ENCODE measurements at regions not wholly inside any gene's neighbourhood (a gene's known extent, or its start where the extent isn't known, plus 50 kb on each side); places are given as distances from the start of the nearest gene placed in this dataset.

DNA sequence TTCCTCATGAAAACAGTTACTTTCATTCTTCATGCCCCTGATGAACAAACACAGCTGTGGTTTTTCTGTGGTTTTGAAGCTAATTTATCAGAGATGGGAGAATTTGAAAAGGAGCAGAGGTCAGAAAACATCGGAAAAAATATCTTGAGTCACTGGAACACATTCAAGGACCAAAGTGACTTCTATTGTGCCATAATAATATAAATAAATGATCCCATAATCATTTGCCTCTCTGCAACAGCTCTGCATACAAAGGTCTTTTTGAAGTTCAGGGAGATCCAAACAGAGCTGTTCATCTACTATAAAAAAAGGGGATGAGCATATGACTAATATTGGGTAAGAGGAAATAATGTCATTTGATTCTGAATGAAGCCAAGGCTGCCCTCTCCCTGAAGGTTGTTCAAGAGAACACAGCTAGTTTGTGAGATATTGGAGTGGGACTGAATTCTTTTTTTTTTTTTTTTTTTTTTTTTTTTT lies 201.3 kb upstream of the GALNT5 start:
- DNase-seq (ENCODE audit: low spot score), result no peak

DNA sequence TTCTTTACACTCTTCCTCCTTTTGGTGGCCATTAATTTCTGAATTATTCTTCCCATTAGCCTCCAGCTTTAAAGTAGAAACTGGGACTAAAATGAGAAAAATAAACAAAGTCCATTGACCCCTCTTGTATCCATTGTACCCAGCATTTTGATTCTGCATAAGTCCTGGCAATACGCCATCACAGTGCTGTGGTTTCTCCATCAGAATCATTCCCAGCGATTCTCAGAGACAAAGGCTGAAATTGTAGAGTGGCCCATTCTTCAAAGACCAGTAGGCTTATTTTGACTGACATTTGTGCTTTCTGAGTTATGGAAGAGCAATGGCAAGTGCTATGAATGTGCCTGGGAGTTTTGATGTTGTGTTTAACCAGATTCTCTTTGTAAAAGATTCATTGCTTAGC lies 199.3 kb upstream of the GALNT5 start:
- DNase-seq (ENCODE audit: low spot score), result no peak

DNA sequence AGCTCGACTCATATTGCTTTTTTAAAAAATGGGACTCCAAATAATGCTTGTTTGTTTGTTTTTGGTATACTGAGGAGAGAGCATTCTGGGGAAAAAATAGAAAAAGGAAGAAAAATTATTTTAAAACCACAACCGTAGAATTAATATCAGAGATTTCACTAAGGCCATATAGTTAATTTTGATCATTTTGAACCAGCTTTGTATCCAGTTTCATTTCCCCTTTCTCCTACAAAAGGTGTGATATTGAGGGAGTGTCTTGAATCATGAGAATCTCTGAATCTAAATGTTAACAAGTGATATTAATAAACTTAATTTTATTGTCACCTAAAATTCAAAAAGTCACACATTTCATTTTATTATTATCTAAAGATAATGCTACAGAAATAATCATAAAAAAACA lies 198.5 kb upstream of the GALNT5 start:
- DNase-seq (ENCODE audit: low spot score), result no peak

DNA sequence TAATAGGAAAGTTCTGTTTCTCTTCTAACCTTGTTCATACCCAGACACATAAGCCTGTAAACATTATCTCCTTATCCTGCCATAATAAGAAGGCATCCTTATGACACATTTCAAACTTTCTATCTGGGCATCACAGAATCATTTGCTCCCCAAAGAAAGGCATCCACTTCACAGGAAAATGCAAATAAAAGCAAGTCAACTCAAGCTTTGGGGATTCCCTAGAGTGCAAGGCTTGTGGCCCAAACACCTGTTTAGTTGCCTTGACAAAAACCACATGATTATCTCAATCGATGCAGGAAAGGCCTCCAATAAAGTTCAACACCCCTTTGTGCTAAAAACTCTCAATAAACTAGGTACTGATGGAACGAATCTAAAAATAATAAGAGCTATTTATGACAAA lies 195.7 kb upstream of the GALNT5 start:
- DNase-seq (ENCODE audit: low spot score), result no peak

DNA sequence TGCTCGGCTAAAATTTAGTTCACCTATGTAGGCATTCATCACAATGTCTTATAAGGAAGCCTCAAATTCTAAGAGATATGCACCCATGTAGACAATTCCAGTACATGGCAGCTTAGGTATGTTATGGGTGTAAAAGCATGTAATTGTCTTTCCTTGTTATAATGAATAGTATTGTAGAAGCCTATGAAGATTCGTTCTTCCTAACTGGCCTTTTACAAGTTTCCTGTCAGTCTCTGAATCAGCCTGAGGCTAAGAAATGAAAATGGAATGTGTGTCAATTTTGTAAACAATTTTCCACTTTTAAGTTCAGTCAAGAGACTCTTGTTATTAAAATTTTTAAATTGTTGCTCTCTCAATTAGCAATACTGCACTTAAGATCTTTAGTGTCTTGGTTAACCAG lies 189.9 kb upstream of the GALNT5 start:
- no peak for DNase-seq (ENCODE audit: low spot score)

DNA sequence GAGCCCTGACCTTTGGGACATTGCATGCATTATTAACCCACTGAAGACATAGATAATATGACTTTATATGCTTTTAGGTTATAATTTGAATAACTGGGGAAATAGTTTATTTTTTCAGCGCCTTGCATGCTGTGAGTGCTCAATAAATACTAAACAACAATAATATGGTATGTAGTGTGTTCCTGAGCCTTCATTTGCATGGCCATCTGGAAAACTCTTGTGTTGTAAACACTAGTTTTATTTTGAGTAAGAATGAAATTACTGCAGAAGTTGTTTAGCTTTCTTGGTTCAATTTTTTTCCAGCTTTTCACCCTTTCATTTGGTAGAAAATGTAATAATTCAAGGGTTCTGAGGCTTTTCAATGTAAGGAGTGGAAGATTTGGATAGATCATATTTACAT lies 189.3 kb upstream of the GALNT5 start:
- DNase-seq (ENCODE audit: low spot score), result no peak

DNA sequence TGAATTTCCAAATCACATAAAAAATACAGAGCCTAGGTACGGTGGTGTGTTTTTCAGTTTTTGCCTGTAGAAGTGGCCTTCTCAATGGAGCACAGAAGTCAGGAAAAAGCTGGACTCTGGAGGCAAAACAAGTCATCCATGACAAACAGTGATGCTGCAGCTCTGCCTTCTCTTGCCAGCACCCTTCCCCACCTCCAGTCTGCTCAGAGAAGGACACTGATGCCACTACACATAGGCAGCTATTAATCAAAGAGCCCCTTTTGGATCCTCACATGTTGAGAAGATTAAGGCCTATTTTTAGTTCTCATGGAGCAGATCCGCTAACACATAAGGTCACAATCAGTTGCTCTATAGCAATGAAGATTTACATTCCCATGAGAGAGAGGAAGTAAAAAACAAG lies 181.6 kb upstream of the GALNT5 start:
- DNase-seq (ENCODE audit: low spot score), result no peak

DNA sequence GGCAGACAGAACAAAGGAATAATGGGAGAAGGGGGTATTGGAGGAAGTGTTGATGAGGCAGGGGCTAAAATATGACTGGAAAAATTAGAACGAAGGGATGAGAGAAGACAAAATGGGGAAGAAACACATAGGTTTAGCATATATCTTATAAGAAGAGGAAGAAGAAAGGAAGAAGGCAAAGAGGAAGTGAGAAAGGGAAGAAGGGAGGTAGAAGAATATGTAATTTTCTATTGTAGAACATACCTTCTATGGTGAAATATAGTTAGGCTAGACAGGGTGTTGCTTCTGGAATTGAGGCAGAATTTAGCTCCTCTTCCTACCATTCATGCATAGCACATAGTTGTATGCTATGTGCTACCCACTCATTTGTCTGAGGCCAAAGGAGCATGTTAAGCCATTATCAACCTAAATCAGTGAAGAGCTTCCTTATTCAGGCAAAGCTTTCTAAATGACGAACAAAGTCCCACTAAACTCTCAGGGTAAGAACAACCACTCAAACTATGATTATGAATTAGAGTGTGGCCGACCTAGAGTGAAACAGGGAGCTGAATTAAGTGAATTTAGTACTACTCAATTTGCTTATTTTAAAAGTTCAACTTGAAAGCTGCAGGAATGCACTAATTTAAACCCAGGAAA lies 180.9 kb upstream of the GALNT5 start:
- DNase-seq (ENCODE audit: low spot score), result no peak

DNA sequence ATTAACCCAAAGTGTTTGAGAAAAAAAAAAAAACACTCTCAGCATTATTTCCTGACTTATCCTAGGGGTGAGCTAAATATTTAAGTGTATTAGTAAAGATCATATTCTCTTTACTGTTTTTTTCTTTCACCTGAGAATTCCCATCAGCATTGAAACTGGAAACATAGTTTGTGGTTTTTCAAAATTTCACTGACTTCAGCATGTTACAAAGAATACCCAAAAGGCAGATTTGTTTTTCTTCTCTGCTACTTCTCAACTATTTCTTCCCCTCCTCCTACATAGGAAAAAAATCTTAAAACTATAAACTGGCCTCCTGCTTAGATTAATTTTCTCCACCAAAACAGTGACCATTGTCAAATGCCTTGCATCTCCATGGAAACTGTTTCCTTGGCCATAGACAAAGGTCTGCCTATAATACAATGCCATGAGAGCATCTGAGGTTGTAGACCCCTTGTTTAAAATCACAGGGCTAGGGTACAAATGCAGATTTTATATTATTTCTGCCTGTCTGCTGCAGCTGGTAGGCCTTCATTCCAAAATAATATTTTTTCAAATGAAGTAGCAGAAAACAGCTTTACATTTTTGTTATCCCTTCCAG lies 179.7 kb upstream of the GALNT5 start:
- no peak for DNase-seq (ENCODE audit: low spot score)

DNA sequence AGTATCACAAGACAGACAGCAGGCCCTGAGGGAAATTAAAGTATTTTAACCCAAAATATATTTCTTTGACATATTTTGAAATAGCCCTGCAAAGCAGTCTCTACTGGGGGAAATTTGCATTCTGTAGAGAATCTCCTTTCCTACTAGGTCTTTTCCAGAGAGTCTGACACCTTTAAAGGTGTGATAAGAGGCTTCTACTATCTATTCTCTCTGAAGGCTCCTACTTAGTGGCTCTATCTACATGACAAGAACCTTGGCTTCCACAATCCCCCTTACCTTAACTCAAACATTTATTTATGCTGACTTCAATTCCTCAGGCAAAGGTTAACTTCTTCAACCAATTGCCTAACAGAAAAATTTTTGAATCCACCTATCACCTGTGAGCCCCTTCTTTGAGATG lies 174.6 kb upstream of the GALNT5 start:
- DNase-seq (ENCODE audit: low spot score), result no peak

DNA sequence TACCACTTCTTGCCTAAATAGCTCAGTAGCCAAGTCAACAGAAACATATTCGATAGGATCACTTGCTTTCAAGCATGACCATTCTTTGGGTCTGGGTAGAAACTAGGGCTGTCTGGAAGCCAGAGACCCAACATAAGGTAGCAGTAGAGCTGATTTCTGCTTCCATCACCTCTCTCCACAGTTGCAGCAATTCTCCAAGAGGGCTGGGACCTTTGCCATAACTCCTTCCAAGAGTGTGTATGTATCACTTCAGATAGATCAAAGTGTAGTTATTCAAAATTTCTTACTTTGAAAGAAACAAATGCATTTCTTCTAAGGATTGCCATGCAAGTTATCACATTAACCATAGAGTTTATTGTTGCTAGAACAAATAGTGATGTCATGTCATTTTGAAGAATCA lies 172.0 kb upstream of the GALNT5 start:
- DNase-seq (ENCODE audit: low spot score), result no peak

DNA sequence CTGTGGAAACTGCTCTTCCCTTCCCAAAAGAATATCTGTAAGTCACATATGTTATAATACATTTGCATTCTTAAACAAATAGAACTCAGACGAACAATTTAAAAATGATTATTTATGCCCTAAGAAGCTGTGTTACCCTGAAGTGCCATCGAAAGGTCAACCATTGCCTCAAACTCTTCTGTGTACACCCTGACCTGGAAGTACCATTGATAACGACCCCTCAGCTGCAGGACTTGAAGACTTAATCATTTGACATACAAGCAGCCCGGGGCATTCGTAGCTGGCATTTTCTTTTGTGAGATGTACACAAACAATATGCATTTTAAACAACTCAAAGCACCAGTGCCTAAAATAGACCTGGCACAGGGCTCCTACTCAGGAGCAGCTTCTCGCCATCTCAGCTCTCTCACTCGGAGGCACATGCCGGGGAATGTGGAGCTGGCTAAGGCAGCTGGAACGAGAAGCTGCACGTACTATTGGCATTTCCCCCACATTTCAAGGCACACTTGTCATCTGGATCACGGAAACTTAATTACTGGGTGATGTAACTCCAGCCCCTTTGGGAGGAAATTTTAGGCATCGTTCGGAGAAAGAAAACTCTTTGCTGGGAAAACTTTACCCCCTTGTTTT lies 170.0 kb upstream of the GALNT5 start:
- no peak for DNase-seq (ENCODE audit: low spot score)

DNA sequence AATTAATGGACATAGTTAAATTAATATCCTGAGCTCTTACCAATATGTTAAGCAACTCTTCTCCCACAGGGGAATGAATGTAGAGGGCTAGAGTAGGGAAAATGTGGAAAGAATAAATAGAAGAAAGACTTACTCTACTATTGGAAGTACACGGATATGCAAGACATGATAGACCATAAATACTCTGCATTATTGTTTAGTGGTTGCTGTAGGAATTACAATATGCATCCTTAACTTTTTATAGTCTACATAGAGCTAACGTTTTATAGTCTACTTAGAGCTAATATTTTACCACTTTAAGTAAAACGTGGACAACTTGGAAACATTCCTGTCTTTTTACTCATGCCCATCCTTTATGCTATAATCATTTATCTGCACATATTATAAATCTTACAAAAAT lies 163.8 kb upstream of the GALNT5 start:
- DNase-seq (ENCODE audit: low spot score), result no peak

DNA sequence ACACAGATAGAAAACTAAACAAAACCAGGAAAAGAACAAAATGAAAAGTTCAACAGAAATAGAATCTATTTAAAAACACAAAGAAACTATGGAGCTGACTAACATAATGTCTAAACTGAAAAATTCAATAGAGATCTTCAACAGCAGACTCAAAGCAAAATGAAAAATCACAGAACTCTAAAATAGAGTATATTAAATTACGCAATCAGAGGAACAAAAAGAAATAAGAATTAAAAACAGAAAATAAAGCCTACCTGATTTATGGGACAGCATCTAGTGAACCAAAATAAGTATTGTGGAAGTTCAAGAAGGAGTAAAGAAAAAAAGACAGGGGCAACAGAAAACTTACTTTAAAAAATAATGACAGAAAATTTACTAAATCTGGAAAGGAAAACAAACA lies 152.1 kb upstream of the GALNT5 start:
- no peak for DNase-seq (ENCODE audit: low spot score)

DNA sequence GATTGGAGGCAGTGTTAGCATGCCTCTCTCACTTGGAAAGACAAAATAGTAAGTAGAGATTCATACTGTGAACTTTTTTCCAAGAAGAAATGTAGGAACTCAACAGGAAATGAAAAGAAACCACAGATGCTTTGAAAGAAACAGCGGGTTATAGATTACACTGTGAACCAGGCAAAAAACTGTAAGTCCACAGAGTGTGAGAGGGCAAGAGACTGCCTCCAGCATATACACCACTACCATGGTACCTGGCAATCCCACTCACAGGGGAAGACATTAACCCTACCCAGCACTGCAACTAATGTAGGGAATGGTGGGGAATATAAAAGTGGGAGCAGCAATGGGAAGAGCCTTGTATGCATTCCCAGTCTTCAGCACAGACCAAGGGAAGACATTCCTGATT lies 150.6 kb upstream of the GALNT5 start:
- DNase-seq (ENCODE audit: low spot score), result no peak

DNA sequence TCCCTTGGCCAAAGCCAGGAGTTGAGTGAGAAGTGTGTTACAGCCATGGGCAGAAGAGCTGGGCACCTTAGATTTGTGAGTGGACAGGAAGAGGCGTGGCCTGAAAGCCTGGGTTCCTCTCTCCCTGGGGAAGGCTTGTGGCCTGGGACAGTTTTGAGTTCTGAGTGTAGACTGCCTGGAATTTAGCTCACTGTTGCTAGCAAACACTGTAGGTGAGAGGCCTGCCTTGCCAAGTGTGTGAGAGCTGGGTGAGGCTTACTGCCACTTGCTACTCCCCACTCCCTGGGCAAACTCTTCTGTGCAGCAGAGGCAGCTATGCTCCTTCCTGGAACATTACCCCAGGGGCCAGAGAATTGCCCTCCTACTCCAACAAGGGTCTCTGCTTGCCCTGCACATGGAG lies 150.0 kb upstream of the GALNT5 start:
- DNase-seq (ENCODE audit: low spot score), result no peak

DNA sequence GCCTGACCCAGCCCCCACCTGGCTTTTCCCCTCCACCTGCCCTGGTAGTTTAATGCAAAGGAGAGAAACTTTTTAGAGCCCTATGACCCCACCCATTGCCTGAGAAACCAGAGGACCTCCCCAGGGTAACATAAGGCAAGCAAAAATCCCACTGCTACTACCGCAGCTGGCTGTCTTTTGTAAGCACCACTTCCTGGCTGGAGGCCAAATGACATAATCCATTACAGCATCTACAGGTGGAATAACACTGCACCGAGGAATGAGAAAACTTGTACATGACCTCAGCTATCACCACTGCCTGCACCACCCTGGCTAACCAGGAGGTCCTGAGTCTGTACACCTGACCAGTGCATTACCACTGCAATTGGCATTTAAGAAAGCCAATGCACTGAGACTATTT lies 149.6 kb upstream of the GALNT5 start:
- no peak for DNase-seq (ENCODE audit: low spot score)

DNA sequence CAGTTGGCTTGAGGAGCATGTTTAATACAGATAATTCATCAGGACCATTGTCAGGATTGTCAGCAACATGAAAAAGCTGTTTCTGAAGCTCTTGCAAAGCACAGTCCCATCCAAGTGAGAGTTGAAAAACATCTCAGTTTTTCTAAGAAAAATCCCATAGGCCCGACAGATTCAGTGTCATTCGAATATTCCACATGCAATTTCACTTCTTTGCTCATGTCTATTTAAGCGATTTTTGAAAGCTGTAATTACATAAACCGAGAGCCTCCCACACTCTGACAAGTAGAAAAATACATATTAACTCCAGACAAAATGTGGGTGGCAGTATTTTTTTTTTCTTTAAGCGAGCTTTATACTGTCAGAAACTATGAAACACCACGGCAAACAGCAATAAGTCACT lies 134.7 kb upstream of the GALNT5 start:
- no peak for DNase-seq (ENCODE audit: low spot score)

DNA sequence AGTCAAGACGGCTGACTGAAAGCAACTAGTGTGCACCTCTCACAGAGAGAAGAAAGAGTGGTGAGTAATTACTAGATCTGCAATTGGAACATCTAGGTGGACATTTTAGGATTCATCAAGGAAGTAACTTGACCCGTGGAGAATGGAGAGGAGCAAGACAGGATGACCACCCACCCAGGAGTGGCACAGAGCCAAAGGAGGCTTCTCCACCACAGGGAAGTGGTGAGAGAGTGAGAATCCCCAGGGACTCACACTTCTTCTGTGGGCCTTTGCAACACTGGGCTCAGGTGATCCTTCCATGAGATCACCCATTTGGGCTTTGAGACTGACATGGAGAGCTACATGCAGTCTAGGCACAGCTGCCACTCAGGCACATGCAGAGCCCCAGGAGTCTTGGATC lies 132.8 kb upstream of the GALNT5 start:
- DNase-seq (ENCODE audit: low spot score), result no peak

DNA sequence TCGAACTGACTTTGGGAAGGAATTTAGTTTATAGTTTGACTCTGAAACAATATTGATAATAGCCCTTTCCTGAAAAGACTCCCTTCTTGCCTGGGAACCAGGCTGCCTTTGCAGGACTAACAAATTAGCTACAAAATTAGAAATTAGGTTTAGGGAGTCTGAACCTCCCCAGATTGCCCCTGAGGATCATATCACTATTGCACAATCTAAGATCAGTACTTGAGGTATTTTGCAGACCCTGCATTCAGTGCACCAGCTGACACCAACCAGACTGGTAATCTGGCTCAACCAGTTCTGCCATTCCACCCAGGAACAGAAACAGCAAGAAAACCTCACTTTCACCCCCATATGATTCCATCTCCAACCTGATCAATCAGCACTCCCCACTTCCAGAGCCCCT lies 131.8 kb upstream of the GALNT5 start:
- no peak for DNase-seq (ENCODE audit: low spot score)

DNA sequence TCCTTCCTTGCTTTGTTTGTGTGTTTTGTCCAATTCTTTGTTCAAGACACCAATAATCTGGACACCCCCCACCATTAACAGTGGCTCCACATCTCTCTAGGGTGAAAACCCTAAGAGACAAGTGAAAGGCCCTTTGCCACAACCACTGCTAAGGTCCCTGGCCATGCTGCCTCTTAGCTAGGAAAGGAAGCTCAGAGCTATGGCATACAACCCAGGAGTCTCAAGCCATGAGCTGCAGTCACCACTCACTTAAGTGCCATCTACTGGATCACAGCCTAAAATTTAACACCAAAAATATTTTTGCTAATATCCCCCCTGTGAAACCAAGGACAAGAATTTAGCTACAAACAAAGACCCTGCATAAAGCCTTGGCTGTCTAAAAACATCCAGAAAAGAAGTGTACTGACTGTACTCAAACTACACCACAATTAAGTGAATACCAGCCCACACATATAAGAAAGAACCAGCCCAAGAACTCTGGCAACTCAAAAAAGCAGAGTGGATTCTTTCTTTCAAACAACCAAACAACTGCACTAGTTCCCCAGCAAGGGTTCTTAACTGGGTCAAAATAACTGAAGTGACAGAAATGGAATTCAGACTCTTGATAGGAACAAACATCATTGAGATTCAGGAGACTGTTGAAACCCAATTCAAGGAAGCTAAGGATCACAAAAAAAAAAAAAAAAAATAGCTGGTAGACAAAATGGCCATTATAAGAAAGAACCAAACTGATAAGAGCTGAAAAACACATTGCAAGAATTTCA lies 130.1 kb upstream of the GALNT5 start:
- DNase-seq (ENCODE audit: low spot score), result no peak

DNA sequence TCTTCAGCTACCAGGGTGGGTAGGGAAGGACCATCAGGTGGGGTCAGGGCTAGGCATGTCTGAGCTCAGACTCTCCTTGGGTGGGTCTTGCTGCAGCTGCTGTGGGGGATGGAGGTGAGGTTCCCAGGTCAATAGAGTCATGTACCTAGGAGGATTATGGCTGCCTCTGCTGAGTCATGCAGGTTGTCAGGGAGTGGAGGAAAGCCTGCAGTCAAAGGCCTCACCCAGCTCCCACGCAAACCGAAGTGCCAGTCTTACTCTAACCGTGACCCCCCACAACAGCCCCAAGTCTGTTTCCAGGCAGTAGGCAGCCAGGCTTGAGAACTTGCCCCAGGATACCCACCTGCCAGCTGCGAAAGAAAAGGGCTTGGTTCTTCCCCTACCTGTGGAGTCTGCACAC lies 113.6 kb upstream of the GALNT5 start:
- DNase-seq (ENCODE audit: low spot score), result no peak

DNA sequence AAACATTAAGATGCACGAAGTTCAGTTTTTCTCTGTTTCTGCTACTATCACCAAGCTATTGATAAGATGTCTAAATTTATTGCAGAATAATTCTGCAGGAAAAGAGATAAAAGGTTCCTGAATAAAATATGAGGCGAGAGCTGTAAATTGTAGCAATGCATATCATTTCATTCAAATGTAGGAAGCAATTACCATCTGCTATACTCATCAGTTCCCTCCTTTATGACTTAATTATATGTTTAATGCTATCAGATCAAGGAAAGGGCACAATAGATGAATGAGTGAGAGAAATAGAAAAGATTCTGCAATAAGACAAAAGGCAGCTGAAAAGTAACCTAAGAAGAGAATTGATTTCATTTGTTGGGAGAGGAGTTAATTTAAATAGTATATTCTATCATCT lies 108.2 kb upstream of the GALNT5 start:
- no peak for DNase-seq (ENCODE audit: low spot score)
